Psoas muscle (tissue), 7 donors: ENCODE measurements at regions not wholly inside any gene's neighbourhood (a gene's known extent, or its start where the extent isn't known, plus 50 kb on each side); places are given as distances from the start of the nearest gene placed in this dataset.

ENCODE experiments used
- ATAC-seq, 4 donors: fragments of 200-7000 bp; cut with Tn5 transposase; one replicate each; pipeline ENCODE4 v1.9.1; 2020; ENCODE audit warnings: moderate library complexity in 3 of 4, mild to moderate bottlenecking in 2 of 4
- DNase-seq, 2 donors: peaks; one replicate each; pipeline ENCODE4 v3.0.0-alpha.2; 2020
- H3K27ac ChIP-seq: fragments of 200-600 bp; one replicate; pipeline ENCODE4 v1.8.0; 2022
- H3K27me3 ChIP-seq, 3 donors: fragments of 200-600 bp in 1 of 3; one replicate each; pipeline versions ENCODE4 v1.6.1 to v1.8.0; 2013 to 2022; ENCODE audit warnings: low read length in 2 of 3, mild to moderate bottlenecking in 2 of 3, moderate library complexity in 1 of 3; ENCODE audit not compliant: insufficient read depth in 3 of 3
- H3K36me3 ChIP-seq, 2 donors: fragments of 200-600 bp in 1 of 2; one replicate each; pipeline versions ENCODE4 v1.6.1 to v1.8.0; 2013 to 2022; ENCODE audit warnings: low read depth in 1 of 2, mild to moderate bottlenecking in 1 of 2, moderate library complexity in 1 of 2; ENCODE audit not compliant: insufficient read depth in 1 of 2
- H3K4me1 ChIP-seq: fragments of 200-600 bp; one replicate; pipeline ENCODE4 v1.8.0; 2022
- H3K4me3 ChIP-seq: fragments of 200-600 bp; one replicate; pipeline ENCODE4 v1.8.0; 2022; ENCODE audit warnings: mild to moderate bottlenecking
- H3K9me3 ChIP-seq: fragments of 200-600 bp; one replicate; pipeline ENCODE4 v1.8.0; 2022
- CTCF ChIP-seq: fragments of 200-600 bp; IDR thresholded peaks from one replicate; pipeline ENCODE4 v1.8.0; 2022; ENCODE audit warnings: antibody characterized with exemption
- WGBS, 3 donors: extraction: QIAGEN DNeasy Blood & Tissue Kit; methylation state at CpG; one replicate each; pipeline versions ENCODE4 v1.1.6 to v1.1.7; 2013; 5-methylcytosine and 5-hydroxymethylcytosine counted together
- intact Hi-C, 2 donors: fragments of 100-400 bp; cut with DNase I; formaldehyde crosslinking; loops; one replicate each; pipeline versions ENCODE4 v1.11.0 to v1.14.2; 2022
- donor health status: healthy with polysubstance abuse.
- donor health status: DM: no; HTN: no; CAD: no; lungs with moderate emphysema.
- donor health status: Bipolar disorder and iron deficiency.
- donor health status: healthy.
- donor health status: DM: yes; HTN: yes; CAD: no.
- donor health status: DM: no; HTN: no; CAD: no.
- donor health status: DM: yes; HTN: yes; CAD: no.

- 73 to 83% (median 83%) methylated on average over 2 of the region's 2 CpGs for WGBS, 3 donors
- Histone ChIP-seq H3K9me3 (no peaks in the 10 kb centered on the region), H3K27ac (no peak overlapping the region), H3K27me3 (no peaks in the 10 kb centered on the region), H3K4me3 (no peak overlapping the region), H3K36me3 (no peaks in the 10 kb centered on the region), H3K4me1 (no peaks in the 10 kb centered on the region)
- intact Hi-C loops = no loop called here
- DNase-seq (no peak), ATAC-seq (no peak)
- TF ChIP-seq CTCF = no peak
Observed at GRCh38 chr2:167548396-167548795, 660.1 kb downstream of the XIRP2 start.

GRCh38 chr2:167544602-167545001 is 656.3 kb downstream of the XIRP2 start:
- DNase-seq = no peak
- no peak for ATAC-seq
- H3K9me3 ChIP-seq = no peaks in the 10 kb centered on the region
- H3K36me3 ChIP-seq = no peaks in the 10 kb centered on the region
- intact Hi-C loops = no loop called here
- H3K4me3 ChIP-seq = no peak overlapping the region
- no peaks in the 10 kb centered on the region for H3K4me1 ChIP-seq
- H3K27ac ChIP-seq = no peak overlapping the region
- no peak for TF ChIP-seq CTCF
- H3K27me3 ChIP-seq = no peaks in the 10 kb centered on the region
- 95 to 98% (median 97%) methylated on average over 19 of the region's 19 CpGs for WGBS, 3 donors

GRCh38 chr2:167543721-167544120 is 655.4 kb downstream of the XIRP2 start:
- no peak for DNase-seq

GRCh38 chr2:167537743-167538142 is 649.5 kb downstream of the XIRP2 start:
- H3K4me3 ChIP-seq = no peak overlapping the region
- no peaks in the 10 kb centered on the region for H3K4me1 ChIP-seq
- no peak overlapping the region for H3K27ac ChIP-seq
- no peaks in the 10 kb centered on the region for H3K27me3 ChIP-seq
- ATAC-seq (no peak), DNase-seq (no peak)
- H3K9me3 ChIP-seq = no peaks in the 10 kb centered on the region
- WGBS, 3 donors = 72 to 81% (median 76%) methylated on average over 4 of the region's 4 CpGs
- no peak for TF ChIP-seq CTCF
- H3K36me3 ChIP-seq = no peaks in the 10 kb centered on the region
- intact Hi-C loops = no loop called here

More at GRCh38 chr2:167543721-167544120, 655.4 kb downstream of the XIRP2 start:
- TF ChIP-seq CTCF = no peak
- intact Hi-C loops = no loop called here
- Histone ChIP-seq H3K4me1 (no peaks in the 10 kb centered on the region), H3K27ac (no peak overlapping the region), H3K4me3 (no peak overlapping the region), H3K36me3 (no peaks in the 10 kb centered on the region), H3K9me3 (no peaks in the 10 kb centered on the region), H3K27me3 (no peaks in the 10 kb centered on the region)
- ATAC-seq = no peak
- 78 to 91% (median 83%) methylated on average over 4 of the region's 4 CpGs for WGBS, 3 donors

- DNase-seq (no peak), ATAC-seq (no peak)
- Histone ChIP-seq H3K9me3 (no peaks in the 10 kb centered on the region), H3K4me3 (no peak overlapping the region), H3K4me1 (no peaks in the 10 kb centered on the region), H3K36me3 (no peaks in the 10 kb centered on the region), H3K27me3 (no peaks in the 10 kb centered on the region), H3K27ac (no peak overlapping the region)
- no peak for TF ChIP-seq CTCF
- WGBS, 3 donors = 86 to 92% (median 87%) methylated on average over 1 of the region's 1 CpG
- intact Hi-C loops = no loop called here
Observed at GRCh38 chr2:167534443-167534842, 646.2 kb downstream of the XIRP2 start.
